ENCODE measurements at regions not wholly inside any gene's neighbourhood (a gene's known extent, or its start where the extent isn't known, plus 50 kb on each side); places are given as distances from the start of the nearest gene placed in this dataset.

DNA sequence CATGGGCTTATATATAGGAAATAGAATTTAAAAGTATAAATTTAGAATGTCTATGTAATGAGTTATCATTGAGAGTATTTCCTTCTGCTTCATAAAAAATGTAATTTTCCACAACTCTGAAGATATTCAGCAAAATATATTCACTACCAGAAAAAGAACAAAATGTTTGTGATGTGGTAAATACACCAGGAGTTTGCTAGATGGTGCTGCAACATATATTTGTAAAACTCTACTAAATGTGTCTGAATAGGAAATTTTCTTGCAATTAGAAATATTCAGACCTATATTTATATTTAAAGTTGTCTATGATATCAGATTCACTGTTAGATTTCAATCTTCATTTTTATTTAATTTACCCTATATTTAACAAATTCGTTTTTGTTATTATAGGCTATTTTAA is 201.1 kb downstream of the PPP1R3A start:
- TF ChIP-seq, protein P1, sequence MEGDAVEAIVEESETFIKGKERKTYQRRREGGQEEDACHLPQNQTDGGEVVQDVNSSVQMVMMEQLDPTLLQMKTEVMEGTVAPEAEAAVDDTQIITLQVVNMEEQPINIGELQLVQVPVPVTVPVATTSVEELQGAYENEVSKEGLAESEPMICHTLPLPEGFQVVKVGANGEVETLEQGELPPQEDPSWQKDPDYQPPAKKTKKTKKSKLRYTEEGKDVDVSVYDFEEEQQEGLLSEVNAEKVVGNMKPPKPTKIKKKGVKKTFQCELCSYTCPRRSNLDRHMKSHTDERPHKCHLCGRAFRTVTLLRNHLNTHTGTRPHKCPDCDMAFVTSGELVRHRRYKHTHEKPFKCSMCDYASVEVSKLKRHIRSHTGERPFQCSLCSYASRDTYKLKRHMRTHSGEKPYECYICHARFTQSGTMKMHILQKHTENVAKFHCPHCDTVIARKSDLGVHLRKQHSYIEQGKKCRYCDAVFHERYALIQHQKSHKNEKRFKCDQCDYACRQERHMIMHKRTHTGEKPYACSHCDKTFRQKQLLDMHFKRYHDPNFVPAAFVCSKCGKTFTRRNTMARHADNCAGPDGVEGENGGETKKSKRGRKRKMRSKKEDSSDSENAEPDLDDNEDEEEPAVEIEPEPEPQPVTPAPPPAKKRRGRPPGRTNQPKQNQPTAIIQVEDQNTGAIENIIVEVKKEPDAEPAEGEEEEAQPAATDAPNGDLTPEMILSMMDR (IDR thresholded peaks at IDR 0.05; ENCODE audit: low read depth, low read length, missing input control): no peak
- TF ChIP-seq JUND (IDR thresholded peaks at IDR 0.05): no peak
- TF ChIP-seq, protein P2, sequence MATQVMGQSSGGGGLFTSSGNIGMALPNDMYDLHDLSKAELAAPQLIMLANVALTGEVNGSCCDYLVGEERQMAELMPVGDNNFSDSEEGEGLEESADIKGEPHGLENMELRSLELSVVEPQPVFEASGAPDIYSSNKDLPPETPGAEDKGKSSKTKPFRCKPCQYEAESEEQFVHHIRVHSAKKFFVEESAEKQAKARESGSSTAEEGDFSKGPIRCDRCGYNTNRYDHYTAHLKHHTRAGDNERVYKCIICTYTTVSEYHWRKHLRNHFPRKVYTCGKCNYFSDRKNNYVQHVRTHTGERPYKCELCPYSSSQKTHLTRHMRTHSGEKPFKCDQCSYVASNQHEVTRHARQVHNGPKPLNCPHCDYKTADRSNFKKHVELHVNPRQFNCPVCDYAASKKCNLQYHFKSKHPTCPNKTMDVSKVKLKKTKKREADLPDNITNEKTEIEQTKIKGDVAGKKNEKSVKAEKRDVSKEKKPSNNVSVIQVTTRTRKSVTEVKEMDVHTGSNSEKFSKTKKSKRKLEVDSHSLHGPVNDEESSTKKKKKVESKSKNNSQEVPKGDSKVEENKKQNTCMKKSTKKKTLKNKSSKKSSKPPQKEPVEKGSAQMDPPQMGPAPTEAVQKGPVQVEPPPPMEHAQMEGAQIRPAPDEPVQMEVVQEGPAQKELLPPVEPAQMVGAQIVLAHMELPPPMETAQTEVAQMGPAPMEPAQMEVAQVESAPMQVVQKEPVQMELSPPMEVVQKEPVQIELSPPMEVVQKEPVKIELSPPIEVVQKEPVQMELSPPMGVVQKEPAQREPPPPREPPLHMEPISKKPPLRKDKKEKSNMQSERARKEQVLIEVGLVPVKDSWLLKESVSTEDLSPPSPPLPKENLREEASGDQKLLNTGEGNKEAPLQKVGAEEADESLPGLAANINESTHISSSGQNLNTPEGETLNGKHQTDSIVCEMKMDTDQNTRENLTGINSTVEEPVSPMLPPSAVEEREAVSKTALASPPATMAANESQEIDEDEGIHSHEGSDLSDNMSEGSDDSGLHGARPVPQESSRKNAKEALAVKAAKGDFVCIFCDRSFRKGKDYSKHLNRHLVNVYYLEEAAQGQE (IDR thresholded peaks at IDR 0.05): no peak
- no peak for TF ChIP-seq TAF1 (conservative IDR thresholded peaks at IDR 0.05)
- no peak for TF ChIP-seq GABPA (IDR thresholded peaks at IDR 0.05 in 1 of 2, conservative IDR thresholded peaks at IDR 0.05 in 1 of 2)
- TF ChIP-seq, protein P3, sequence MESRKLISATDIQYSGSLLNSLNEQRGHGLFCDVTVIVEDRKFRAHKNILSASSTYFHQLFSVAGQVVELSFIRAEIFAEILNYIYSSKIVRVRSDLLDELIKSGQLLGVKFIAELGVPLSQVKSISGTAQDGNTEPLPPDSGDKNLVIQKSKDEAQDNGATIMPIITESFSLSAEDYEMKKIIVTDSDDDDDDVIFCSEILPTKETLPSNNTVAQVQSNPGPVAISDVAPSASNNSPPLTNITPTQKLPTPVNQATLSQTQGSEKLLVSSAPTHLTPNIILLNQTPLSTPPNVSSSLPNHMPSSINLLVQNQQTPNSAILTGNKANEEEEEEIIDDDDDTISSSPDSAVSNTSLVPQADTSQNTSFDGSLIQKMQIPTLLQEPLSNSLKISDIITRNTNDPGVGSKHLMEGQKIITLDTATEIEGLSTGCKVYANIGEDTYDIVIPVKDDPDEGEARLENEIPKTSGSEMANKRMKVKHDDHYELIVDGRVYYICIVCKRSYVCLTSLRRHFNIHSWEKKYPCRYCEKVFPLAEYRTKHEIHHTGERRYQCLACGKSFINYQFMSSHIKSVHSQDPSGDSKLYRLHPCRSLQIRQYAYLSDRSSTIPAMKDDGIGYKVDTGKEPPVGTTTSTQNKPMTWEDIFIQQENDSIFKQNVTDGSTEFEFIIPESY (IDR thresholded peaks at IDR 0.05): no peak
- TF ChIP-seq, protein P4, sequence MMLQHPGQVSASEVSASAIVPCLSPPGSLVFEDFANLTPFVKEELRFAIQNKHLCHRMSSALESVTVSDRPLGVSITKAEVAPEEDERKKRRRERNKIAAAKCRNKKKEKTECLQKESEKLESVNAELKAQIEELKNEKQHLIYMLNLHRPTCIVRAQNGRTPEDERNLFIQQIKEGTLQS (IDR thresholded peaks at IDR 0.05): no peak
- no peak for TF ChIP-seq SP1 (IDR thresholded peaks at IDR 0.05)

All from liver (tissue), 3 donors.